GM23248 (cell line): ENCODE measurements at regions not wholly inside any gene's neighbourhood (a gene's known extent, or its start where the extent isn't known, plus 50 kb on each side); places are given as distances from the start of the nearest gene placed in this dataset.

ENCODE experiments used
- DNase-seq: peaks from one replicate; pipeline ENCODE4 v3.0.0-alpha.2; 2015
- H2AFZ ChIP-seq: fragments of 200-600 bp; sonication (generic); 2 replicates; pipeline ENCODE4 v1.6.1; 2016; ENCODE audit warnings: antibody characterized with exemption
- H3F3A ChIP-seq: fragments of 200-600 bp; sonication (generic); 2 replicates; pipeline ENCODE4 v1.6.1; 2016; ENCODE audit warnings: mild to moderate bottlenecking, antibody characterized with exemption, mixed run types; ENCODE audit not compliant: insufficient read depth
- H3K27ac ChIP-seq: fragments of 200-600 bp; sonication (generic); 2 replicates; pipeline ENCODE4 v1.5.1; 2016; ENCODE audit warnings: mild to moderate bottlenecking
- H3K27me3 ChIP-seq: fragments of 200-600 bp; sonication (generic); replicated peaks from 2 replicates; pipeline ENCODE4 v1.6.1; 2016; ENCODE audit warnings: mild to moderate bottlenecking; ENCODE audit not compliant: insufficient read depth
- H3K36me3 ChIP-seq: fragments of 200-600 bp; sonication (generic); 2 replicates; pipeline ENCODE4 v1.6.1; 2016; ENCODE audit warnings: low read depth, mild to moderate bottlenecking
- H3K4me1 ChIP-seq: fragments of 200-600 bp; sonication (generic); 2 replicates; pipeline ENCODE4 v1.6.1; 2016; ENCODE audit warnings: mild to moderate bottlenecking; ENCODE audit not compliant: insufficient read depth
- H3K4me2 ChIP-seq: fragments of 200-600 bp; sonication (generic); one replicate; pipeline ENCODE4 v1.6.1; 2016; ENCODE audit warnings: mild to moderate bottlenecking; ENCODE audit not compliant: unreplicated experiment
- H3K4me3 ChIP-seq: fragments of 200-600 bp; sonication (generic); 2 replicates; pipeline ENCODE4 v1.5.1; 2016; ENCODE audit warnings: mild to moderate bottlenecking
- H3K79me2 ChIP-seq: fragments of 200-600 bp; sonication (generic); 2 replicates; pipeline ENCODE4 v1.6.1; 2016; ENCODE audit warnings: mild to moderate bottlenecking; ENCODE audit not compliant: insufficient read depth
- H3K9ac ChIP-seq: fragments of 200-600 bp; sonication (generic); 2 replicates; pipeline ENCODE4 v1.6.1; 2016; ENCODE audit warnings: mild to moderate bottlenecking
- H3K9me2 ChIP-seq: fragments of 200-600 bp; sonication (generic); 2 replicates; pipeline ENCODE4 v1.6.1; 2016; ENCODE audit warnings: mixed run types, mild to moderate bottlenecking, moderate library complexity; ENCODE audit not compliant: insufficient read depth
- H3K9me3 ChIP-seq: fragments of 200-600 bp; sonication (generic); one replicate; pipeline ENCODE4 v1.6.1; 2017; ENCODE audit warnings: low read depth
- H4K20me1 ChIP-seq: fragments of 200-600 bp; sonication (generic); 2 replicates; pipeline ENCODE4 v1.6.0; 2016; ENCODE audit not compliant: insufficient read depth
- EZH2 ChIP-seq: fragments of 200-600 bp; sonication (generic); IDR thresholded peaks from 2 replicates; pipeline ENCODE4 v1.6.1; 2018; ENCODE audit warnings: antibody characterized with exemption, mild to moderate bottlenecking; ENCODE audit not compliant: insufficient read depth, poor library complexity, severe bottlenecking
- EZH2phosphoT487 ChIP-seq: fragments of 200-600 bp; sonication (generic); IDR thresholded peaks from 2 replicates; pipeline ENCODE4 v1.6.1; 2018; ENCODE audit warnings: antibody characterized with exemption, moderate library complexity, mild to moderate bottlenecking, low read depth; ENCODE audit not compliant: insufficient read depth
- WGBS, 2 experiments: methylation state at CpG; one replicate each; pipeline ENCODE4 v1.1.6; 2015 to 2017; ENCODE audit warnings: low lambda C conversion rate in 2 of 2, low coverage in 1 of 2; ENCODE audit errors: missing lambda C conversion rate in 2 of 2; 5-methylcytosine and 5-hydroxymethylcytosine counted together
- in situ Hi-C: fragments of 300-500 bp; cut with MboI; formaldehyde crosslinking; loops from 2 replicates; pipeline ENCODE4 v1.15.0; 2020

DNA sequence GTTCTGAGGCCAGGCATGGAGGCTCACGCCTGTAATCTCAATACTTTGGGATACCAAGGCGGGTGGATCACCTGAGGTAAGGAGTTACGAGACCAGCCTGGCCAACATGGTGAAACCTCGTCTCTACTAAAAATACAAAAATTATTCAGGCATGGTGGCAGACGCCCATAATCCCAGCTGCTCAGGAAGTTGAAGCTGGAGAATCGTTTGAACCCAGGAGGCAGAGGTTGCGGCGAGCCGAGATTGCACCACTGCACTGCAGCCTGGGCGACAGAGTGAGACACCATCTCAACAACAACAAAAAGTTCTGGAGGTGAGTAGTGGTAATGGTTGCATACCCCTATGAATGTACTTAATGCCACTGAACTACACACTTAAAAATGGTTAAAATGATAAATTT, 60.3 kb upstream of the SP4 start:
- Histone ChIP-seq H3K9me2 (no peaks in the 10 kb centered on the region), H2AFZ (no peak overlapping the region), H4K20me1 (no peaks in the 10 kb centered on the region), H3K9ac (no peak overlapping the region), H3K4me3 (no peak overlapping the region), H3K9me3 (no peaks in the 10 kb centered on the region), H3K4me2 (no peak overlapping the region), H3K36me3 (no peaks in the 10 kb centered on the region), H3K27ac (no peak overlapping the region), H3F3A (no peaks in the 10 kb centered on the region), H3K4me1 (no peaks in the 10 kb centered on the region), H3K79me2 (no peaks in the 10 kb centered on the region), H3K27me3 (no peaks in the 10 kb centered on the region)
- TF ChIP-seq EZH2phosphoT487: no peak
- no peak for TF ChIP-seq EZH2
- in situ Hi-C loops: no loop called here
- DNase-seq: no peak
- 43 to 44% methylated on average over 10 of the region's 10 CpGs for WGBS, 2 experiments

GRCh38 chr7:21368317-21368716, 59.6 kb upstream of the SP4 start:
- H3K4me1 ChIP-seq: no peaks in the 10 kb centered on the region
- H3K4me3 ChIP-seq: no peak overlapping the region
- H3K79me2 ChIP-seq: no peaks in the 10 kb centered on the region
- H3K9me3 ChIP-seq: no peaks in the 10 kb centered on the region
- WGBS, 2 experiments: 3 to 11% methylated on average over 1 of the region's 1 CpG
- no peaks in the 10 kb centered on the region for H3K27me3 ChIP-seq
- no peaks in the 10 kb centered on the region for H3K36me3 ChIP-seq
- H3K27ac ChIP-seq: no peak overlapping the region
- in situ Hi-C loops: no loop called here
- H3K9ac ChIP-seq: no peak overlapping the region
- H2AFZ ChIP-seq: no peak overlapping the region
- DNase-seq: no peak
- no peak for TF ChIP-seq EZH2phosphoT487
- no peak for TF ChIP-seq EZH2
- H3K4me2 ChIP-seq: no peak overlapping the region
- H4K20me1 ChIP-seq: no peaks in the 10 kb centered on the region
- no peaks in the 10 kb centered on the region for H3K9me2 ChIP-seq
- H3F3A ChIP-seq: no peaks in the 10 kb centered on the region

DNA sequence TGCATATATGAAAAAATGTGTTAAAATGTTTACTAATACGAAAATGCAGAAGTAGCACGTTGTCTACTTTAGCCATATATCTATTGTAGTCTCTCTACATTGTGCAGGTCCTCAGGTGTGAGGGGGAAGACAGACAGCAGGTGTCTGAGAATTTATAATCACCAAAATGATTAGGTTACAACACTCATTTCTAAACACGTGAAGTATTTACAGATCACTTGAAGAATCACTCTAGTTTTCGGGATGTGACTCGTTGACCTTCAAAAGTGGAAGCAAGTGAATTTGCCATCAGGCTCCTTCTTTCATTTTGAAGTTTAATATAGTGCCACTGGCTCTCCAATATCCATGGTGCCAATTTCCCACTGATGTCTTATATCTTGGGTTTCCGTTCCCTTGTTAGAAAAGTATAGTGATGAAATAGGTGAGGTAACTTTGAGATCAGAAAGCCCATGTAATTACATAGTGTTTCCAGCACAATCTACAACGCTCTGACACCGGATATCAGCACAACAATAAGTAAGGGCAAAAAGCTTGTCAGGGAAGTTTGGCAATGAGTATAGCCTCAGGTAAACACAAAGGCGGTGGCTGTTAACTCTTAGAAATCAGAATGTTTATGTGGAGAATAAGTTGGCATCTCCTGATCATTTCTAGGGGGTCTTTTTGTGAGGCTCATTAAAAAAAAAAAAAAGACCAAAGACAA, 57.5 kb upstream of the SP4 start:
- Histone ChIP-seq H3K36me3 (no peaks in the 10 kb centered on the region), H3K9me3 (no peaks in the 10 kb centered on the region), H2AFZ (no peak overlapping the region), H3K9me2 (no peaks in the 10 kb centered on the region), H3K4me1 (no peaks in the 10 kb centered on the region), H3K27ac (no peak overlapping the region), H3K27me3 (no peaks in the 10 kb centered on the region), H3K4me2 (no peak overlapping the region), H3K9ac (no peak overlapping the region), H3F3A (no peaks in the 10 kb centered on the region), H4K20me1 (no peaks in the 10 kb centered on the region), H3K4me3 (no peak overlapping the region), H3K79me2 (no peaks in the 10 kb centered on the region)
- DNase-seq: no peak
- in situ Hi-C loops: no loop called here
- TF ChIP-seq EZH2phosphoT487 (no peak), EZH2 (no peak)
- 22 to 27% methylated on average over 9 of the region's 9 CpGs for WGBS, 2 experiments

DNA sequence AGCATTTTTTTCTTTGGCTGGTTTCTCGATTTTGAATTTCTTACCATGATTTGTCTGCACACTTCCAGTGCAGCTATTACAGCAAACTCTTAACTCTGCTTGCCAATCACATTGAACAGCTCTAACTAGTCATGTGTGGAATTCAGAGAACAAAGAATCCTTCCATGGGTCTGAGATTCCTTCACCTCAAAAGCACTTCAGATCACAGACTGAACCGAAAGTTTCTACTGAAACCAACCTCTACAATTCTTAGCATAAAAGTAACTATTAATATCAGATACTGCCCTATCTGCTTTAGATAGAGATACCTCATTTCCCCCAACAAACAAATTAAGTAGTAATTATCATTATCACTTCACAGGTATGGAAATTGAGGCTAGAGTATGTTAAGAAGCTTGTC, 56.5 kb upstream of the SP4 start:
- Histone ChIP-seq H2AFZ (no peak overlapping the region), H3K4me2 (no peak overlapping the region), H3F3A (no peaks in the 10 kb centered on the region), H4K20me1 (no peaks in the 10 kb centered on the region), H3K27me3 (no peaks in the 10 kb centered on the region), H3K4me1 (no peaks in the 10 kb centered on the region), H3K4me3 (no peak overlapping the region), H3K27ac (no peak overlapping the region), H3K9ac (no peak overlapping the region), H3K9me2 (no peaks in the 10 kb centered on the region), H3K9me3 (no peaks in the 10 kb centered on the region), H3K79me2 (no peaks in the 10 kb centered on the region), H3K36me3 (no peaks in the 10 kb centered on the region)
- in situ Hi-C loops: no loop called here
- no peak for TF ChIP-seq EZH2phosphoT487
- TF ChIP-seq EZH2: no peak
- DNase-seq: no peak
- 0 to 18% methylated on average over 2 of the region's 2 CpGs for WGBS, 2 experiments

DNA sequence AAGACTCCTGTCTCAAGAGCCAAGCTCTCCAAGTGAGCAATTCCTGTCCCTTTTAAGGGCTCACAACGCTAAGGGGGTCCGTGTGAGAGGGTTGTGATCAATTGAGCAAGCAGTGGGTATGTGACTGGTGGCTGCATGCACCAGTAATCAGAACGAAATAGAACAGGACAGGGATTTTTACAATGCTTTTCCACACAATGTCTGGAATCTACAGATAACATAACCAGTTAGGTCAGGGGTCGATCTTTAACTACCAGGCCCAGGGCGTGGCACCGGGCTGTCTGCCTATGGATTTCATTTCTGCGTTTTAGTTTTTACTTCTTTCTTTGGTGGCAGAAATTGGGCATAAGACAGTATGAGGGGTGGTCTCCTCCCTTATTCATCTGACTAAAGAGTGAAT, 54.9 kb upstream of the SP4 start:
- H3K27ac ChIP-seq: no peak overlapping the region
- H2AFZ ChIP-seq: no peak overlapping the region
- DNase-seq: no peak
- no peaks in the 10 kb centered on the region for H4K20me1 ChIP-seq
- TF ChIP-seq EZH2phosphoT487 (no peak), EZH2 (no peak)
- no peak overlapping the region for H3K4me3 ChIP-seq
- WGBS, 2 experiments: 14 to 28% methylated on average over 7 of the region's 7 CpGs
- H3K9me2 ChIP-seq: no peaks in the 10 kb centered on the region
- no peaks in the 10 kb centered on the region for H3K36me3 ChIP-seq
- no peaks in the 10 kb centered on the region for H3K27me3 ChIP-seq
- no peak overlapping the region for H3K9ac ChIP-seq
- no peaks in the 10 kb centered on the region for H3K4me1 ChIP-seq
- in situ Hi-C loops: no loop called here
- no peak overlapping the region for H3K4me2 ChIP-seq
- H3K79me2 ChIP-seq: no peaks in the 10 kb centered on the region
- H3K9me3 ChIP-seq: no peaks in the 10 kb centered on the region
- H3F3A ChIP-seq: no peaks in the 10 kb centered on the region
